ENCODE measurements at regions not wholly inside any gene's neighbourhood (a gene's known extent, or its start where the extent isn't known, plus 50 kb on each side); places are given as distances from the start of the nearest gene placed in this dataset.

GRCh38 chr4:126851391-126851790 lies 781.4 kb upstream of the INTU start:
- TF ChIP-seq CTCF (conservative IDR thresholded peaks at IDR 0.05 in 1 of 2, IDR thresholded peaks at IDR 0.05 in 1 of 2; ENCODE audit: low read depth in 1 of 2, low read length in 2 of 2) (no peak), EZH2 (IDR thresholded peaks at IDR 0.05; ENCODE audit: low read length, missing control alignments) (no peak)

Data from fibroblast of lung (primary cell).